ENCODE measurements at regions not wholly inside any gene's neighbourhood (a gene's known extent, or its start where the extent isn't known, plus 50 kb on each side); places are given as distances from the start of the nearest gene placed in this dataset.

DNA sequence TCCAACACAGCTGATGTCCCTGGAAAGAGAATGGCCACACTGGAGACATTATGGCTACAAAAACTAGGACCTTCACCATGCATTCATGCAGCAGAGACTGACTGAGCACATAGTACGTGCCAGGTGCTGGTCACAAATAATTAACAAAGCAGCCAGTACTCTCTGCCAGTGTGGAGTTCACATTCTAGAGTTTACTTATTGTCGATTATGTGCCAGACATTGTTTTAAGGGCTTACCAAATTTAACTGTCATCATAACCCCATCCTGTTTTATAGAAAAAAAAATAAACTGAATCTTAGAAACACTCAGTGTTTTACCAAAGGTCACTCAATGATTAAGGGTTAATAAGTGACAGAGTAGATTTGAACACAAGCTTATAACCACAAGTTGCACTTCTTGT, 143.3 kb downstream of the RRAGC start:
- TF ChIP-seq, protein P1, sequence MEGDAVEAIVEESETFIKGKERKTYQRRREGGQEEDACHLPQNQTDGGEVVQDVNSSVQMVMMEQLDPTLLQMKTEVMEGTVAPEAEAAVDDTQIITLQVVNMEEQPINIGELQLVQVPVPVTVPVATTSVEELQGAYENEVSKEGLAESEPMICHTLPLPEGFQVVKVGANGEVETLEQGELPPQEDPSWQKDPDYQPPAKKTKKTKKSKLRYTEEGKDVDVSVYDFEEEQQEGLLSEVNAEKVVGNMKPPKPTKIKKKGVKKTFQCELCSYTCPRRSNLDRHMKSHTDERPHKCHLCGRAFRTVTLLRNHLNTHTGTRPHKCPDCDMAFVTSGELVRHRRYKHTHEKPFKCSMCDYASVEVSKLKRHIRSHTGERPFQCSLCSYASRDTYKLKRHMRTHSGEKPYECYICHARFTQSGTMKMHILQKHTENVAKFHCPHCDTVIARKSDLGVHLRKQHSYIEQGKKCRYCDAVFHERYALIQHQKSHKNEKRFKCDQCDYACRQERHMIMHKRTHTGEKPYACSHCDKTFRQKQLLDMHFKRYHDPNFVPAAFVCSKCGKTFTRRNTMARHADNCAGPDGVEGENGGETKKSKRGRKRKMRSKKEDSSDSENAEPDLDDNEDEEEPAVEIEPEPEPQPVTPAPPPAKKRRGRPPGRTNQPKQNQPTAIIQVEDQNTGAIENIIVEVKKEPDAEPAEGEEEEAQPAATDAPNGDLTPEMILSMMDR (IDR thresholded peaks at IDR 0.05; ENCODE audit: low read depth, low read length, missing input control), result no peak
- TF ChIP-seq, protein P2, sequence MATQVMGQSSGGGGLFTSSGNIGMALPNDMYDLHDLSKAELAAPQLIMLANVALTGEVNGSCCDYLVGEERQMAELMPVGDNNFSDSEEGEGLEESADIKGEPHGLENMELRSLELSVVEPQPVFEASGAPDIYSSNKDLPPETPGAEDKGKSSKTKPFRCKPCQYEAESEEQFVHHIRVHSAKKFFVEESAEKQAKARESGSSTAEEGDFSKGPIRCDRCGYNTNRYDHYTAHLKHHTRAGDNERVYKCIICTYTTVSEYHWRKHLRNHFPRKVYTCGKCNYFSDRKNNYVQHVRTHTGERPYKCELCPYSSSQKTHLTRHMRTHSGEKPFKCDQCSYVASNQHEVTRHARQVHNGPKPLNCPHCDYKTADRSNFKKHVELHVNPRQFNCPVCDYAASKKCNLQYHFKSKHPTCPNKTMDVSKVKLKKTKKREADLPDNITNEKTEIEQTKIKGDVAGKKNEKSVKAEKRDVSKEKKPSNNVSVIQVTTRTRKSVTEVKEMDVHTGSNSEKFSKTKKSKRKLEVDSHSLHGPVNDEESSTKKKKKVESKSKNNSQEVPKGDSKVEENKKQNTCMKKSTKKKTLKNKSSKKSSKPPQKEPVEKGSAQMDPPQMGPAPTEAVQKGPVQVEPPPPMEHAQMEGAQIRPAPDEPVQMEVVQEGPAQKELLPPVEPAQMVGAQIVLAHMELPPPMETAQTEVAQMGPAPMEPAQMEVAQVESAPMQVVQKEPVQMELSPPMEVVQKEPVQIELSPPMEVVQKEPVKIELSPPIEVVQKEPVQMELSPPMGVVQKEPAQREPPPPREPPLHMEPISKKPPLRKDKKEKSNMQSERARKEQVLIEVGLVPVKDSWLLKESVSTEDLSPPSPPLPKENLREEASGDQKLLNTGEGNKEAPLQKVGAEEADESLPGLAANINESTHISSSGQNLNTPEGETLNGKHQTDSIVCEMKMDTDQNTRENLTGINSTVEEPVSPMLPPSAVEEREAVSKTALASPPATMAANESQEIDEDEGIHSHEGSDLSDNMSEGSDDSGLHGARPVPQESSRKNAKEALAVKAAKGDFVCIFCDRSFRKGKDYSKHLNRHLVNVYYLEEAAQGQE (IDR thresholded peaks at IDR 0.05), result no peak
- TF ChIP-seq RAD21 (IDR thresholded peaks at IDR 0.05), result no peak
- TF ChIP-seq GABPA (IDR thresholded peaks at IDR 0.05 in 1 of 2, conservative IDR thresholded peaks at IDR 0.05 in 1 of 2), result no peak

All from liver (tissue), 3 donors.